ENCODE measurements at regions not wholly inside any gene's neighbourhood (a gene's known extent, or its start where the extent isn't known, plus 50 kb on each side); places are given as distances from the start of the nearest gene placed in this dataset.

GRCh38 chr13:103866048-103866447, 799.8 kb upstream of the SLC10A2 start:
- no peak for DNase-seq

GRCh38 chr13:103862525-103862924, 796.3 kb upstream of the SLC10A2 start:
- no peak for DNase-seq

- DNase-seq, result no peak
Measured at GRCh38 chr13:103859952-103860351, 793.7 kb upstream of the SLC10A2 start.

GRCh38 chr13:103852036-103852435, 785.8 kb upstream of the SLC10A2 start:
- no peak for DNase-seq

- DNase-seq, result no peak
Measured at GRCh38 chr13:103844471-103844870, 778.3 kb upstream of the SLC10A2 start.

- DNase-seq, result no peak
Measured at GRCh38 chr13:103839460-103839859, 773.2 kb upstream of the SLC10A2 start.

- DNase-seq, result no peak
Measured at GRCh38 chr13:103835052-103835451, 768.8 kb upstream of the SLC10A2 start.

GRCh38 chr13:103833294-103833852, 767.2 kb upstream of the SLC10A2 start:
- DNase-seq, result no peak

GRCh38 chr13:103815619-103816018, 749.4 kb upstream of the SLC10A2 start:
- DNase-seq, result no peak

- DNase-seq, result no peak
Measured at GRCh38 chr13:103812971-103813370, 746.8 kb upstream of the SLC10A2 start.

GRCh38 chr13:103812558-103812957, 746.3 kb upstream of the SLC10A2 start:
- DNase-seq, result no peak

GRCh38 chr13:103810026-103810425, 743.8 kb upstream of the SLC10A2 start:
- no peak for DNase-seq

- DNase-seq, result no peak
Measured at GRCh38 chr13:103805771-103806170, 739.6 kb upstream of the SLC10A2 start.

GRCh38 chr13:103803349-103803748, 737.1 kb upstream of the SLC10A2 start:
- DNase-seq, result no peak

GRCh38 chr13:103799028-103799427, 732.8 kb upstream of the SLC10A2 start:
- DNase-seq, result no peak

GRCh38 chr13:103795892-103796478, 729.8 kb upstream of the SLC10A2 start:
- DNase-seq, result no peak

- no peak for DNase-seq
Measured at GRCh38 chr13:103794526-103794925, 728.3 kb upstream of the SLC10A2 start.

- DNase-seq, result no peak
Measured at GRCh38 chr13:103788061-103788652, 721.9 kb upstream of the SLC10A2 start.

GRCh38 chr13:103772576-103772975, 706.4 kb upstream of the SLC10A2 start:
- no peak for DNase-seq

- DNase-seq, result no peak
Measured at GRCh38 chr13:103762523-103762922, 696.3 kb upstream of the SLC10A2 start.

GRCh38 chr13:103759361-103759760, 693.1 kb upstream of the SLC10A2 start:
- no peak for DNase-seq

- DNase-seq, result no peak
Measured at GRCh38 chr13:103758222-103758621, 692.0 kb upstream of the SLC10A2 start.

- DNase-seq, result no peak
Measured at GRCh38 chr13:103757361-103757760, 691.1 kb upstream of the SLC10A2 start.

- DNase-seq, result no peak
Measured at GRCh38 chr13:103754783-103755182, 688.6 kb upstream of the SLC10A2 start.
